HT-29 (cell line): ENCODE measurements at regions not wholly inside any gene's neighbourhood (a gene's known extent, or its start where the extent isn't known, plus 50 kb on each side); places are given as distances from the start of the nearest gene placed in this dataset.
"Not testable (repeated sequence)": the region's sequence is repeated elsewhere in the genome, so short reads cannot be mapped to it uniquely, and the experiment has no call there.

Source experiments
- DNase-seq: peaks from one replicate; pipeline ENCODE4 v3.0.0-alpha.2; 2015; ENCODE audit warnings: low spot score

- DNase-seq: no peak
These were observed 391.7 kb downstream of the ZEB2 start for GRCh38 chr2:144128130-144128746.

- no peak for DNase-seq
These were observed 392.2 kb downstream of the ZEB2 start for GRCh38 chr2:144127693-144128092.

- DNase-seq: no peak
These were observed 393.6 kb downstream of the ZEB2 start for GRCh38 chr2:144126302-144126701.

GRCh38 chr2:144125751-144126150, 394.2 kb downstream of the ZEB2 start:
- DNase-seq: no peak

- no peak for DNase-seq
These were observed 395.0 kb downstream of the ZEB2 start for GRCh38 chr2:144124882-144125281.

- DNase-seq: no peak
These were observed 399.4 kb downstream of the ZEB2 start for GRCh38 chr2:144120487-144120886.

GRCh38 chr2:144117086-144117485, 402.8 kb downstream of the ZEB2 start:
- DNase-seq: no peak

GRCh38 chr2:144115739-144116291, 404.1 kb downstream of the ZEB2 start:
- no peak for DNase-seq

GRCh38 chr2:144114760-144115159, 405.2 kb downstream of the ZEB2 start:
- DNase-seq: no peak

- DNase-seq: no peak
These were observed 408.5 kb downstream of the ZEB2 start for GRCh38 chr2:144111437-144111836.

- not testable (repeated sequence) for DNase-seq
These were observed 413.8 kb downstream of the ZEB2 start for GRCh38 chr2:144106104-144106503.

- no peak for DNase-seq
These were observed 417.5 kb downstream of the ZEB2 start for GRCh38 chr2:144102386-144102785.

GRCh38 chr2:144099780-144100377, 420.0 kb downstream of the ZEB2 start:
- DNase-seq: no peak

- no peak for DNase-seq
These were observed 420.6 kb downstream of the ZEB2 start for GRCh38 chr2:144099340-144099739.

- no peak for DNase-seq
These were observed 422.3 kb downstream of the ZEB2 start for GRCh38 chr2:144097440-144098225.

- DNase-seq: no peak
These were observed 423.4 kb downstream of the ZEB2 start for GRCh38 chr2:144096531-144096930.

- no peak for DNase-seq
These were observed 425.3 kb downstream of the ZEB2 start for GRCh38 chr2:144094408-144095151.

- no peak for DNase-seq
These were observed 428.3 kb downstream of the ZEB2 start for GRCh38 chr2:144091622-144092021.

GRCh38 chr2:144088863-144089262, 431.1 kb downstream of the ZEB2 start:
- DNase-seq: no peak

- DNase-seq: no peak
These were observed 433.0 kb downstream of the ZEB2 start for GRCh38 chr2:144086965-144087364.

GRCh38 chr2:144085016-144085415, 434.9 kb downstream of the ZEB2 start:
- no peak for DNase-seq

- DNase-seq: no peak
These were observed 435.7 kb downstream of the ZEB2 start for GRCh38 chr2:144084114-144084661.
